ENCODE measurements at regions not wholly inside any gene's neighbourhood (a gene's known extent, or its start where the extent isn't known, plus 50 kb on each side); places are given as distances from the start of the nearest gene placed in this dataset.
"Not testable (repeated sequence)": the region's sequence is repeated elsewhere in the genome, so short reads cannot be mapped to it uniquely, and the experiment has no call there.

DNA sequence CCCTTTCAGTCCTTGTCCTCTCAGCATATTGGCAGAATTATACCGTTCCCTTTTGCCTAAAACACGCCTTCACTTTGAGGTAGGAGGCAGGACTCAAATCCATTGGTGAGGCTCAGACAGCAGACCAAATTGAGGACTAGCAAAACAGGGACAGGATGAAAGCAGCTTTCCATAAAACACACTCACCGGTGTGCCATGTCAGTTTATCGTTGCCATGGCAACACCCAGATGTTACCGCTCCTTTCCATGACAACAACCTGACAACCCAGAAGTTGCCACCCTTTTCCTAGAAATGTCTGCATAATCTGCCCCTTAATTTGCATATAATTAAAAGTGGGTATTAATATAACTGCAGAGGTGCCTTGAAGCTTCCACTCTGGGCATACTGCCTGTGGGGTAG, 730.4 kb downstream of the METTL4 start:
- H3K4me3 ChIP-seq (ENCODE audit: low read depth, low read length) = no peak overlapping the region
- H3K9me3 ChIP-seq (ENCODE audit: severe bottlenecking) = peaks cover 3% of the 10 kb centered on the region
- H3K27ac ChIP-seq = no peak overlapping the region
- H3K27me3 ChIP-seq (ENCODE audit: insufficient read depth, low read depth, severe bottlenecking) = no peaks in the 10 kb centered on the region
- no peak for DNase-seq
- no peaks in the 10 kb centered on the region for H3K36me3 ChIP-seq
- TF ChIP-seq, protein P1, sequence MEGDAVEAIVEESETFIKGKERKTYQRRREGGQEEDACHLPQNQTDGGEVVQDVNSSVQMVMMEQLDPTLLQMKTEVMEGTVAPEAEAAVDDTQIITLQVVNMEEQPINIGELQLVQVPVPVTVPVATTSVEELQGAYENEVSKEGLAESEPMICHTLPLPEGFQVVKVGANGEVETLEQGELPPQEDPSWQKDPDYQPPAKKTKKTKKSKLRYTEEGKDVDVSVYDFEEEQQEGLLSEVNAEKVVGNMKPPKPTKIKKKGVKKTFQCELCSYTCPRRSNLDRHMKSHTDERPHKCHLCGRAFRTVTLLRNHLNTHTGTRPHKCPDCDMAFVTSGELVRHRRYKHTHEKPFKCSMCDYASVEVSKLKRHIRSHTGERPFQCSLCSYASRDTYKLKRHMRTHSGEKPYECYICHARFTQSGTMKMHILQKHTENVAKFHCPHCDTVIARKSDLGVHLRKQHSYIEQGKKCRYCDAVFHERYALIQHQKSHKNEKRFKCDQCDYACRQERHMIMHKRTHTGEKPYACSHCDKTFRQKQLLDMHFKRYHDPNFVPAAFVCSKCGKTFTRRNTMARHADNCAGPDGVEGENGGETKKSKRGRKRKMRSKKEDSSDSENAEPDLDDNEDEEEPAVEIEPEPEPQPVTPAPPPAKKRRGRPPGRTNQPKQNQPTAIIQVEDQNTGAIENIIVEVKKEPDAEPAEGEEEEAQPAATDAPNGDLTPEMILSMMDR (IDR thresholded peaks at IDR 0.05; ENCODE audit: low read depth, low read length) = no peak

DNA sequence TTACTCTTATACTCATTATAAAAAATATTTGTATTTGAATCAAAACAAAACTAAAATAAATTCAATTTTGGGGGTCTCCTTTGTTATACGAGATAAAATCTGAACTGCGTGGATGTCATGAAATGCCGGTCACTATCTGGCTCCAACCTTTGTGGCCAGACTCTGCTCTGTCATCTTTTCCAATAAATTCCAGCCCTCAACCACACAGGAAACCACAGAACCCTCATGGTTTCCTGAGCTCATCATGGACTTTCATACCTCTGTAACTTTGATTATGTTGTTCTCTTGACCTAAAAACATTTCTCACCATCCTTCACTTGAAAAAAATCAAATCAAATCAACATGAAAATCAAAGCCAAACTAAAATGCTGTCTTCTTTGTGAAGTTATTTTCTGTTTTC, 724.7 kb downstream of the METTL4 start:
- Histone ChIP-seq H3K36me3 (no peaks in the 10 kb centered on the region), H3K9me3 (ENCODE audit: severe bottlenecking) (peaks cover 3% of the 10 kb centered on the region), H3K4me3 (ENCODE audit: low read depth, low read length) (no peak overlapping the region), H3K27me3 (ENCODE audit: insufficient read depth, low read depth, severe bottlenecking) (no peaks in the 10 kb centered on the region), H3K27ac (no peak overlapping the region)
- TF ChIP-seq, protein P1 (IDR thresholded peaks at IDR 0.05; ENCODE audit: low read depth, low read length) = no peak
- no peak for DNase-seq

DNA sequence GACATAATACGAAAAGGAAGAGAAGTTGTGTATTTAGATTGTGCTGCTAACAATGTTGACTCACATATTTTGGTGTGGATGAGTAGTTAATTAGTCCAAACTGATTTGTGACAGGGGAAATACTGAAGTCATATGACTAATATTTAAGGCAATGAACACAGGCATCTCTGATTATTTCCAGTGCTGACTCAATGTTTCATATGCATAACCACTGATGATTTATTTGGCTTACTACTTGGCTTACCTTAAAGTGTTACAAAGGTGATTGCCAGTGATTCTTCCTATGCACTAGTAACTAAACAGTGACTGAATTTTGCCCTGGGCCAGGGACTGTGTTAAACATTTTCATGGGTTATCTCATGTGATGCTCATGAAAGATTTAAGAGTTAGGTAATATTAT, 722.6 kb downstream of the METTL4 start:
- Histone ChIP-seq H3K27me3 (ENCODE audit: insufficient read depth, low read depth, severe bottlenecking) (no peaks in the 10 kb centered on the region), H3K9me3 (ENCODE audit: severe bottlenecking) (peaks cover 3% of the 10 kb centered on the region), H3K4me3 (ENCODE audit: low read depth, low read length) (no peak overlapping the region), H3K36me3 (no peaks in the 10 kb centered on the region), H3K27ac (no peak overlapping the region)
- TF ChIP-seq, protein P1 (IDR thresholded peaks at IDR 0.05; ENCODE audit: low read depth, low read length) = no peak
- no peak for DNase-seq

DNA sequence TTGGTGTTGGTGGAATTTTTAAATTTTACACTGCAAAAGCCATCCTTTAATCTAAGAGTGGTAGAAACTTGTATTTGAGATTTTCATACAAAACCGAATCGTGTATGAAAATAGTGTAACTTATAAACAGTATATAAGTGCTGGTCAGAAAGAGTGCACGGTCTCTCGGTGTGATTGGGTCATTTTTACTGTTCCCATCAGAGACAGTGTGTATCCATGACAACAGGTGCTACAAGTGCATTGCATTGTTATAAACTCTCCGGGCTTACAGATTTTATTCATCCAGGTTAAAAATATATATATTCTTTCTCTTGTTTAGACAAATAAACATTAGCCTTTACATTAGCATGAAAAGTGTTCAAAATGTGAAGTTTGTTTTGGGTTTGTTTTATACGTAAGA, 721.9 kb downstream of the METTL4 start:
- no peaks in the 10 kb centered on the region for H3K36me3 ChIP-seq
- H3K9me3 ChIP-seq (ENCODE audit: severe bottlenecking) = peaks cover 3% of the 10 kb centered on the region
- H3K27ac ChIP-seq = no peak overlapping the region
- H3K4me3 ChIP-seq (ENCODE audit: low read depth, low read length) = no peak overlapping the region
- TF ChIP-seq, protein P1 (IDR thresholded peaks at IDR 0.05; ENCODE audit: low read depth, low read length) = no peak
- H3K27me3 ChIP-seq (ENCODE audit: insufficient read depth, low read depth, severe bottlenecking) = no peaks in the 10 kb centered on the region
- DNase-seq = no peak

DNA sequence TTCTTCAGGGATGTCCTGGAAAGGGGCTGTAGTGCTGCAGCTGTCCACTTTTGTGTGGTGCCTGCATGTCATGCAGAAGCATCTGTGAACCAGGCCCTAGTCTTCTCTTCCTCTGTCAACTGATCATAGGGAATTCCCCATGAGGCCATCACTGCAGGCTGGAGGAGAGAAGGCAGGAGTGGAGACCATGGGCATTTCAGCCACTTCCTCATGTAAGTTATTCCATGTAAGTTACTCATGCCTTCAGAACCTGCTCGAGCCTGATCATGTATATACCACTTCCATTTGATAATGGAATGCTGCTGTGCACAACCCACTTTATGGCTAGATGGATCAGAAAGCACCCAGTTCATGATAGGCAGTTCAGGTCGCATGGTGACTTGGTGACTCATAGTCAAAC, 714.0 kb downstream of the METTL4 start:
- H3K4me3 ChIP-seq (ENCODE audit: low read depth, low read length); H3K27ac ChIP-seq: not testable (repeated sequence)

DNA sequence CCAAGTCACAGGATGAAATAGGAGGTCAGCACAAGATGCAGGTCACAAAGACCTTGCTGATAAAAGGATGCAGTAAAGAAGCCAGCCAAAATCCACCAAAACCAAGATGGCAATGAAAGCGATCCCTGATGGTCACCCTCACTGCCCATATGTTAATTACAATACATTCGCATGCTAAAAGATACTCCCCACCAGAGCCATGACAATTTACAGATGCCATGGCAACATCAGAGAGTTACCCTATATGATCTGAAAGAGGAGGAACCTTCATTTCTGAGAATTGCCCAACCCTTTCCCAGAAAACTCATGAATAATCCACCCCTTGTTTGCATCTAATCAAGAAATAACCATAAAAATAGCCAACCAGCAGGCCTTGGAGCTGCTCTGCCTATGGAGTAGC, 709.8 kb downstream of the METTL4 start:
- Histone ChIP-seq H3K27me3 (ENCODE audit: insufficient read depth, low read depth, severe bottlenecking) (no peaks in the 10 kb centered on the region), H3K4me3 (ENCODE audit: low read depth, low read length) (no peak overlapping the region), H3K27ac (no peak overlapping the region), H3K9me3 (ENCODE audit: severe bottlenecking) (no peaks in the 10 kb centered on the region), H3K36me3 (no peaks in the 10 kb centered on the region)
- no peak for DNase-seq
- TF ChIP-seq, protein P1 (IDR thresholded peaks at IDR 0.05; ENCODE audit: low read depth, low read length) = no peak

More for the DNA sequence above, 714.0 kb downstream of the METTL4 start:
- not testable (repeated sequence) for H3K36me3 ChIP-seq; H3K27me3 ChIP-seq (ENCODE audit: insufficient read depth, low read depth, severe bottlenecking); H3K9me3 ChIP-seq (ENCODE audit: severe bottlenecking); DNase-seq
